ENCODE measurements at regions not wholly inside any gene's neighbourhood (a gene's known extent, or its start where the extent isn't known, plus 50 kb on each side); places are given as distances from the start of the nearest gene placed in this dataset.

GRCh38 chr18:1760901-1761300, 810.4 kb downstream of the METTL4 start (continued):
- TF ChIP-seq EGR1 (IDR thresholded peaks at IDR 0.05; ENCODE audit: low read depth) (no peak), ATF3 (IDR thresholded peaks at IDR 0.05) (no peak), ELF1 (IDR thresholded peaks at IDR 0.05; ENCODE audit: borderline replicate concordance, low read depth) (no peak), TCF7L2 (IDR thresholded peaks at IDR 0.05; ENCODE audit: borderline replicate concordance, extremely low read depth, insufficient read depth, insufficient read length) (no peak), EZH2phosphoT487 (IDR thresholded peaks at IDR 0.05; ENCODE audit: borderline replicate concordance) (no peak), REST (IDR thresholded peaks at IDR 0.05; ENCODE audit: low read depth) (no peak), FOSL1 (IDR thresholded peaks at IDR 0.05; ENCODE audit: low read depth) (no peak)

GRCh38 chr18:1774261-1774660, 797.0 kb downstream of the METTL4 start:
- BruUV-seq (replicated peaks), result no TSS peak
- Histone ChIP-seq H3K4me3 (replicated peaks in 1 of 2; ENCODE audit: low read depth in 1 of 2, low read length in 2 of 2) (no peak overlapping the region), H3K9me3 (ENCODE audit: control insufficient read depth in 1 of 2, insufficient read depth in 1 of 2, low read depth in 1 of 2, low read length in 2 of 2) (no peaks in the 10 kb centered on the region), H3K4me2 (ENCODE audit: low read length) (no peak overlapping the region), H4K20me1 (ENCODE audit: insufficient read depth) (no peaks in the 10 kb centered on the region), H3K9ac (ENCODE audit: low read length) (no peak overlapping the region), H3K4me1 (ENCODE audit: control insufficient read depth in 1 of 2, insufficient read depth in 2 of 2, low read length in 2 of 2) (no peaks in the 10 kb centered on the region), H3K9me2 (ENCODE audit: insufficient read depth) (no peaks in the 10 kb centered on the region), H3K36me3 (ENCODE audit: control insufficient read depth in 1 of 2, insufficient read depth in 2 of 2, low read length in 2 of 2) (no peaks in the 10 kb centered on the region), H2AFZ (ENCODE audit: low read depth, low read length, poor library complexity, severe bottlenecking) (no peak overlapping the region), H3K79me2 (ENCODE audit: insufficient read depth, low read length) (no peaks in the 10 kb centered on the region), H3K27ac (ENCODE audit: low read depth, low read length) (no peak overlapping the region), H3K27me3 (ENCODE audit: insufficient read depth, low read length) (peaks cover 1% of the 10 kb centered on the region)
- no peak for ATAC-seq
- ChIA-PET RAD21 (ENCODE audit: low non-redundant PET in 1 of 2, low total read pairs in 2 of 2, uncharacterized antibody in 2 of 2, unreplicated experiment in 2 of 2) (no interaction called here), POLR2A (no interaction called here), CTCF (no interaction called here)
- intact Hi-C loops (cut with micrococcal nuclease), result no loop called here
- DNase-seq (ENCODE audit: low read depth, low spot score), result no peak
- no peak for TF ChIP-seq EGR1 (IDR thresholded peaks at IDR 0.05; ENCODE audit: low read depth)
- no peak for TF ChIP-seq FOSL1 (IDR thresholded peaks at IDR 0.05; ENCODE audit: low read depth)
- TF ChIP-seq ZBTB33 (IDR thresholded peaks at IDR 0.05; ENCODE audit: extremely low read depth, insufficient replicate concordance, low read length), result no peak
- TF ChIP-seq ELF1 (IDR thresholded peaks at IDR 0.05; ENCODE audit: borderline replicate concordance, low read depth), result no peak
- TF ChIP-seq ATF3 (IDR thresholded peaks at IDR 0.05), result no peak
- TF ChIP-seq SRF (IDR thresholded peaks at IDR 0.05; ENCODE audit: low read depth), result no peak
- no peak for TF ChIP-seq MAX (IDR thresholded peaks at IDR 0.05)
- no peak for TF ChIP-seq JUND (IDR thresholded peaks at IDR 0.05)
- TF ChIP-seq ZFX (IDR thresholded peaks at IDR 0.05), result no peak
- no peak for TF ChIP-seq SP1 (IDR thresholded peaks at IDR 0.05; ENCODE audit: low read depth)
- no peak for TF ChIP-seq TCF7L2 (IDR thresholded peaks at IDR 0.05; ENCODE audit: borderline replicate concordance, extremely low read depth, insufficient read depth, insufficient read length)
- no peak for TF ChIP-seq CTCF (IDR thresholded peaks at IDR 0.05 in 2 of 3, conservative IDR thresholded peaks at IDR 0.05 in 1 of 3; ENCODE audit: borderline replicate concordance in 1 of 3, insufficient read depth in 1 of 3, low read depth in 2 of 3, low read length in 2 of 3)
